ENCODE measurements at regions not wholly inside any gene's neighbourhood (a gene's known extent, or its start where the extent isn't known, plus 50 kb on each side); places are given as distances from the start of the nearest gene placed in this dataset.

DNA sequence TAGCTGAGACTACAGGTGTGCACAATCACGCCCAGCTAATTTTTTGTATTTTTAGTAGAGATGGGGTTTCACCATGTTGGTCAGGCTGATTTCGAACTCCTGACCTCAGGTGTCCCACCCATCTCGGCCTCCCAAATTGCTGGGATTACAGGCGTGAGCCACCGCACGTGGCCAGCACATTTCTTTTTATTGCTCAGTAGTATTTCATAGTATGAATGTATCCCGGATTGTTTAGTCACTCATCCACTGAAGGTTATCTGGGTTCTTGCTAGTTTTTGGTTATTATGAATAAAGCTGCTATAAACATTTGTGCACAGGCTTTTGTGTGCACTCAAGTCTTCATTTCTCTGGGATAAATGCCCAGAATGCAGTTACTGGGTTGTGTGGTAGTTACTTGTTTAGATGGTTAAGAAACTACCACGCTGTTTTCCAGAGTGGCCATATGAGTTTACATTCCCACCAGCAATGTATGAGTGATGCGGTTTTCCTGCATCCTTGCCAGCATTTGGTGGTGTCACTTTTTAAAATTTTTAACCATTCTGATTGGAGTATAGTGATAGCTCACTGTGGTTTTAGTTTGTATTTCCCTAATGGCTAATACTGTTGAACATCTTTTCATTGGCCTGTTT is 275.8 kb upstream of the LYZL1 start:
- TF ChIP-seq EZH2 (IDR thresholded peaks at IDR 0.05; ENCODE audit: low read length, missing control alignments): no peak
- TF ChIP-seq, protein P1, sequence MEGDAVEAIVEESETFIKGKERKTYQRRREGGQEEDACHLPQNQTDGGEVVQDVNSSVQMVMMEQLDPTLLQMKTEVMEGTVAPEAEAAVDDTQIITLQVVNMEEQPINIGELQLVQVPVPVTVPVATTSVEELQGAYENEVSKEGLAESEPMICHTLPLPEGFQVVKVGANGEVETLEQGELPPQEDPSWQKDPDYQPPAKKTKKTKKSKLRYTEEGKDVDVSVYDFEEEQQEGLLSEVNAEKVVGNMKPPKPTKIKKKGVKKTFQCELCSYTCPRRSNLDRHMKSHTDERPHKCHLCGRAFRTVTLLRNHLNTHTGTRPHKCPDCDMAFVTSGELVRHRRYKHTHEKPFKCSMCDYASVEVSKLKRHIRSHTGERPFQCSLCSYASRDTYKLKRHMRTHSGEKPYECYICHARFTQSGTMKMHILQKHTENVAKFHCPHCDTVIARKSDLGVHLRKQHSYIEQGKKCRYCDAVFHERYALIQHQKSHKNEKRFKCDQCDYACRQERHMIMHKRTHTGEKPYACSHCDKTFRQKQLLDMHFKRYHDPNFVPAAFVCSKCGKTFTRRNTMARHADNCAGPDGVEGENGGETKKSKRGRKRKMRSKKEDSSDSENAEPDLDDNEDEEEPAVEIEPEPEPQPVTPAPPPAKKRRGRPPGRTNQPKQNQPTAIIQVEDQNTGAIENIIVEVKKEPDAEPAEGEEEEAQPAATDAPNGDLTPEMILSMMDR (conservative IDR thresholded peaks at IDR 0.05 in 1 of 2, IDR thresholded peaks at IDR 0.05 in 1 of 2; ENCODE audit: low read depth in 1 of 2, low read length in 2 of 2): no peak
- peak; percentile 52 to 53 for DNase-seq (ENCODE audit: low read depth in 2 of 2)
- H4K20me1 ChIP-seq (ENCODE audit: control insufficient read depth, extremely low read depth, insufficient read depth, low read length): no peaks in the 10 kb centered on the region
- no peak overlapping the region for H3K4me3 ChIP-seq (replicated peaks in 1 of 4; ENCODE audit: control extremely low read depth in 1 of 4, insufficient read depth in 1 of 4, low read depth in 3 of 4, low read length in 4 of 4)
- H3K27ac ChIP-seq (ENCODE audit: insufficient read depth, low read length): no peak overlapping the region
- H2AFZ ChIP-seq (ENCODE audit: low read length): no peak overlapping the region
- peaks cover 3% of the 10 kb centered on the region for H3K27me3 ChIP-seq (ENCODE audit: control insufficient read depth, insufficient read depth, low read length)
- no peaks in the 10 kb centered on the region for H3K9me3 ChIP-seq (ENCODE audit: control insufficient read depth, insufficient read depth, low read depth, low read length)
- no peaks in the 10 kb centered on the region for H3K4me1 ChIP-seq (ENCODE audit: control insufficient read depth, extremely low read depth, insufficient read depth, low read length)
- H3K4me2 ChIP-seq (ENCODE audit: extremely low read depth, insufficient read depth, low read length): no peak overlapping the region
- H3K36me3 ChIP-seq (ENCODE audit: control insufficient read depth, insufficient read depth, low read length): no peaks in the 10 kb centered on the region
- H3K79me2 ChIP-seq (ENCODE audit: control insufficient read depth, insufficient read depth, low read length): no peaks in the 10 kb centered on the region
- H3K9ac ChIP-seq (ENCODE audit: insufficient read depth, low read length): no peak overlapping the region

DNA sequence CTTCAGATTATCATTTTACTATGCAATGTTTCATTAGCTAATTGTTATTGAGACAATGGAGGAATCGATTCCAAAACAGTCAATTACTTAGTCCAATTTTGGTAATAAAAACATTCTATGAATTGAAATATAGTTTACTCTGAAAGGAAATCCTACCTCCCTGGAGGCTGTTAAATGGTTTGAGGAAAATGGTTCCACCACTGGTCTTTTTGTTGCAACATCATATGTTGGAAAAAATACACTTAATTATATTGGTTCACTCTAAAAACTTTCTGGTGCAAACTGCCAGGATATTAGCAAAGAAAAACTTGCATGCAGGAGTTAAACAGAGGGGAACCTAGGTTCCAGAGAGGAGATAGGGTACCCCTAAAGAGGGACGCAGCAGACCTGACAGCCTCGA is 267.3 kb upstream of the LYZL1 start:
- DNase-seq (ENCODE audit: low read depth in 2 of 2): no peak
- no peak overlapping the region for H2AFZ ChIP-seq (ENCODE audit: low read length)
- H3K4me2 ChIP-seq (ENCODE audit: extremely low read depth, insufficient read depth, low read length): no peak overlapping the region
- no peaks in the 10 kb centered on the region for H3K9me3 ChIP-seq (ENCODE audit: control insufficient read depth, insufficient read depth, low read depth, low read length)
- no peaks in the 10 kb centered on the region for H3K36me3 ChIP-seq (ENCODE audit: control insufficient read depth, insufficient read depth, low read length)
- no peaks in the 10 kb centered on the region for H3K79me2 ChIP-seq (ENCODE audit: control insufficient read depth, insufficient read depth, low read length)
- H3K4me1 ChIP-seq (ENCODE audit: control insufficient read depth, extremely low read depth, insufficient read depth, low read length): no peaks in the 10 kb centered on the region
- H3K4me3 ChIP-seq (replicated peaks in 1 of 4; ENCODE audit: control extremely low read depth in 1 of 4, insufficient read depth in 1 of 4, low read depth in 3 of 4, low read length in 4 of 4): no peak overlapping the region
- no peaks in the 10 kb centered on the region for H4K20me1 ChIP-seq (ENCODE audit: control insufficient read depth, extremely low read depth, insufficient read depth, low read length)
- no peak overlapping the region for H3K27ac ChIP-seq (ENCODE audit: insufficient read depth, low read length)
- H3K27me3 ChIP-seq (ENCODE audit: control insufficient read depth, insufficient read depth, low read length): no peaks in the 10 kb centered on the region
- no peak overlapping the region for H3K9ac ChIP-seq (ENCODE audit: insufficient read depth, low read length)
- TF ChIP-seq, protein P1 (conservative IDR thresholded peaks at IDR 0.05 in 1 of 2, IDR thresholded peaks at IDR 0.05 in 1 of 2; ENCODE audit: low read depth in 1 of 2, low read length in 2 of 2): no peak
- TF ChIP-seq EZH2 (IDR thresholded peaks at IDR 0.05; ENCODE audit: low read length, missing control alignments): no peak

DNA sequence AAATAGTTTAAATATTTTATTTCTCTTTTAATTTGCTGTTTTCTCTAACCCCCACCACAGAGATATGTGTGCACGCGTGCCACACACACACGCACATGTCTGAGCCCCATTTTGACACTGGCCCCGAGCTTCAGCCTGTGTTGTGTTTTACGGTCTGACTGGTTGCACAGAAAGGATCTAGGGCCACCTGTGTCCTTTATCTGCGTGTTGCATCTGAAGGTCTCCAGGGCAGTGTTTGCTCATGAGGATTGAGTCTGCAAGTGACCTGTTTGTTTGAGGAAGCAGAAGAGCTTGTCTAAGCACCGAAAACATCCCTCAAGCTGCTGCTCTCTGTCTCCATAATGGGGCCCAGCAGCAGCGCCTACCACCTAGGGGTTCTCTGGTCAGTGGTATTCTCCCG is 266.4 kb upstream of the LYZL1 start:
- Histone ChIP-seq H3K27me3 (ENCODE audit: control insufficient read depth, insufficient read depth, low read length) (no peaks in the 10 kb centered on the region), H3K4me2 (ENCODE audit: extremely low read depth, insufficient read depth, low read length) (no peak overlapping the region), H3K27ac (ENCODE audit: insufficient read depth, low read length) (no peak overlapping the region), H3K79me2 (ENCODE audit: control insufficient read depth, insufficient read depth, low read length) (no peaks in the 10 kb centered on the region), H3K4me1 (ENCODE audit: control insufficient read depth, extremely low read depth, insufficient read depth, low read length) (no peaks in the 10 kb centered on the region), H3K9ac (ENCODE audit: insufficient read depth, low read length) (no peak overlapping the region), H3K36me3 (ENCODE audit: control insufficient read depth, insufficient read depth, low read length) (no peaks in the 10 kb centered on the region), H3K4me3 (replicated peaks in 1 of 4; ENCODE audit: control extremely low read depth in 1 of 4, insufficient read depth in 1 of 4, low read depth in 3 of 4, low read length in 4 of 4) (no peak overlapping the region), H3K9me3 (ENCODE audit: control insufficient read depth, insufficient read depth, low read depth, low read length) (no peaks in the 10 kb centered on the region), H4K20me1 (ENCODE audit: control insufficient read depth, extremely low read depth, insufficient read depth, low read length) (no peaks in the 10 kb centered on the region), H2AFZ (ENCODE audit: low read length) (no peak overlapping the region)
- DNase-seq (ENCODE audit: low read depth in 2 of 2): no peak
- no peak for TF ChIP-seq EZH2 (IDR thresholded peaks at IDR 0.05; ENCODE audit: low read length, missing control alignments)
- TF ChIP-seq, protein P1 (conservative IDR thresholded peaks at IDR 0.05 in 1 of 2, IDR thresholded peaks at IDR 0.05 in 1 of 2; ENCODE audit: low read depth in 1 of 2, low read length in 2 of 2): no peak

Measured in fibroblast of lung (primary cell).